ENCODE measurements at regions not wholly inside any gene's neighbourhood (a gene's known extent, or its start where the extent isn't known, plus 50 kb on each side); places are given as distances from the start of the nearest gene placed in this dataset.

DNA sequence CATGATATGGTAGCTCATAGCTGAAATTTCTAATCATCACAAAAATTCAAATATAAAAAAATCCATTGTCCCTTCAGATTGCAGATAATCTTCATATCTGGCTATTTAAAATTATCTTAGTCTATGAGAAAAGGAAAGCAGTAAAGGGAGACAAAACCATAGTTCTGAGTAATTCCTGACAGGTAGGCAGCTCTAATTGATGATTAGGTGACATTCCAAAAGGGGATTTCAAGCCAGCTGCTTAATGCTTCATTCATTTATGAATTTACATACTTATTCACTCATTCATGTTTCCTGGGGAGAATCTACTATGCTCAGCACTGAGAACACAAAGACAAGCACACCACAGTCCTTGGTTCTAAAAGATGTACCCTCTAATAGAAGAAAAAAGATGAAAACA lies 437.1 kb downstream of the COL12A1 start:
- TF ChIP-seq POLR2A (IDR thresholded peaks at IDR 0.05) (no peak), CTCF (IDR thresholded peaks at IDR 0.05) (no peak)
- DNase-seq = no peak
- H3K4me3 ChIP-seq = no peak overlapping the region

GRCh38 chr6:74768120-74768519 lies 437.7 kb downstream of the COL12A1 start:
- Histone ChIP-seq H3K27ac (no peak overlapping the region), H3K4me3 (no peak overlapping the region), H3K4me1 (no peaks in the 10 kb centered on the region), H3K36me3 (no peaks in the 10 kb centered on the region), H3K9me3 (no peaks in the 10 kb centered on the region), H3K27me3 (no peaks in the 10 kb centered on the region)
- TF ChIP-seq POLR2A (IDR thresholded peaks at IDR 0.05) (no peak), CTCF (IDR thresholded peaks at IDR 0.05) (no peak)
- 62 to 76% methylated on average over 3 of the region's 3 CpGs for WGBS, 2 donors
- intact Hi-C loops (cut with DNase I) = no loop called here
- no peak for DNase-seq

More for the DNA sequence above, 437.1 kb downstream of the COL12A1 start:
- Histone ChIP-seq H3K27me3 (no peaks in the 10 kb centered on the region), H3K4me1 (no peaks in the 10 kb centered on the region), H3K9me3 (no peaks in the 10 kb centered on the region), H3K27ac (no peak overlapping the region), H3K36me3 (no peaks in the 10 kb centered on the region)
- intact Hi-C loops (cut with DNase I) = no loop called here

DNA sequence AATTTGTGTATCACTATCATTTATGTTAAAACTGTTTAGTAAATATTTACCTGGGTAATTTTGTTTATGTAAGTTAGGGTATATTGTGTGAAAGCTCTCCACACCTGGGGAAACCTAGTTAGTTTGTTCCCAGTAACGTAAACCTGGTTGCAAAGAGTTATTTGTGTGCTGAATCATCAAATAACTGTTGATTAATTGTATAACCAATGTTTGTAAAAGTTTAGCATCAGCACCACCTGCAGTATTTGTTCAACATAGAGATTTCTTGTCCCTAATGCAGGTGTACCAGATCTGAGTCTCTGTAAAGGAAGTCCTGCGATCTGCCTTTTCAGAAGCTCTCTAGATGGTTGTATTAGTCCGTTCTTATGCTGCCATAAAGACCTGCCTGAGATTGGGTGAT lies 440.4 kb downstream of the COL12A1 start:
- WGBS, 2 donors = 70 to 88% methylated on average over 3 of the region's 3 CpGs
- no peak for TF ChIP-seq CTCF (IDR thresholded peaks at IDR 0.05)
- no peak for TF ChIP-seq POLR2A (IDR thresholded peaks at IDR 0.05)
- DNase-seq = no peak
- H3K4me1 ChIP-seq = no peaks in the 10 kb centered on the region
- H3K4me3 ChIP-seq = no peak overlapping the region
- intact Hi-C loops (cut with DNase I) = no loop called here
- no peaks in the 10 kb centered on the region for H3K36me3 ChIP-seq
- no peaks in the 10 kb centered on the region for H3K27me3 ChIP-seq
- no peaks in the 10 kb centered on the region for H3K9me3 ChIP-seq
- H3K27ac ChIP-seq = no peak overlapping the region

GRCh38 chr6:74764486-74764885 lies 441.4 kb downstream of the COL12A1 start:
- H3K4me3 ChIP-seq = no peak overlapping the region
- TF ChIP-seq POLR2A (IDR thresholded peaks at IDR 0.05) (no peak), CTCF (IDR thresholded peaks at IDR 0.05) (no peak)
- no peak for DNase-seq
- 73 to 79% methylated on average over 2 of the region's 2 CpGs for WGBS, 2 donors
- H3K36me3 ChIP-seq = no peaks in the 10 kb centered on the region
- intact Hi-C loops (cut with DNase I) = no loop called here
- no peaks in the 10 kb centered on the region for H3K27me3 ChIP-seq
- H3K27ac ChIP-seq = no peak overlapping the region
- no peaks in the 10 kb centered on the region for H3K9me3 ChIP-seq
- H3K4me1 ChIP-seq = no peaks in the 10 kb centered on the region

DNA sequence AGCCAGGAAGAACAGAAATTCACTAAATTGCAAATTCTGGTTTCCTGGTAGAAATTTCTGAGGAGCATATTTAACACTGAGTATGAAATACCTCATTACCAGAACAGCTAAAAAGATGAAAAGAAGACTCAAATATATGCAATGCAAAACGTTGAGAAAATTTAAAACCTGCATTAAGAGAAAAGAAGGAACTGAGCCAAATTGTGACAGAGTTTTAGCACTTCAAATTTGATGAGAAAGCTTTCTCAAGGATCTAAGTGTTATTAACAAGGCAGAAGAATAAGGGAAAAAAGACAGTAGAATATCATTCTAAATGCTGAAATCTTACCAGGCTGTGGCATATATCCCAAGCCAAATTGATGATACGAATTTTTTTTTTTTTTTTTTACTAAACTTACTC lies 443.0 kb downstream of the COL12A1 start:
- Histone ChIP-seq H3K4me3 (no peak overlapping the region), H3K27ac (no peak overlapping the region), H3K9me3 (no peaks in the 10 kb centered on the region), H3K27me3 (no peaks in the 10 kb centered on the region), H3K36me3 (no peaks in the 10 kb centered on the region), H3K4me1 (no peaks in the 10 kb centered on the region)
- no peak for TF ChIP-seq POLR2A (IDR thresholded peaks at IDR 0.05)
- no peak for TF ChIP-seq CTCF (IDR thresholded peaks at IDR 0.05)
- WGBS, 2 donors = 34 to 37% methylated on average over 2 of the region's 2 CpGs
- intact Hi-C loops (cut with DNase I) = no loop called here
- no peak for DNase-seq
